Panc1 (cell line): ENCODE measurements at regions not wholly inside any gene's neighbourhood (a gene's known extent, or its start where the extent isn't known, plus 50 kb on each side); places are given as distances from the start of the nearest gene placed in this dataset.

Source experiments
- CTCF ChIP-seq: fragments of 450-650 bp; IDR thresholded peaks from 2 replicates; pipeline ENCODE4 v1.5.1; 2017; ENCODE audit warnings: mild to moderate bottlenecking
- POLR2AphosphoS5 ChIP-seq: IDR thresholded peaks from 2 replicates; pipeline ENCODE4 v1.6.1; 2012; ENCODE audit warnings: mild to moderate bottlenecking, low read depth, low read length, moderate library complexity
- REST ChIP-seq, 2 experiments: IDR thresholded peaks; 2 replicates each; pipeline ENCODE4 v1.6.1; 2011 to 2012; ENCODE audit warnings: low read depth in 2 of 2, control low read depth in 1 of 2, low read length in 1 of 2, mild to moderate bottlenecking in 1 of 2, moderate library complexity in 1 of 2; ENCODE audit not compliant: insufficient read depth in 1 of 2
- TCF7L2 ChIP-seq: IDR thresholded peaks from 2 replicates; pipeline ENCODE4 v1.6.1; 2011; ENCODE audit warnings: mild to moderate bottlenecking, low read depth, low read length, inconsistent platforms

- no peak for TF ChIP-seq POLR2AphosphoS5
- no peak for TF ChIP-seq CTCF
- no peak for TF ChIP-seq REST (IDR thresholded peaks at IDR 0.05; ENCODE audit: insufficient read depth in 1 of 2, low read depth in 2 of 2, low read length in 1 of 2)
- TF ChIP-seq TCF7L2, result no peak
Observed at GRCh38 chr13:80100636-80101035, 240.3 kb downstream of the SPRY2 start.
